SK-N-SH (cell line): ENCODE measurements at regions not wholly inside any gene's neighbourhood (a gene's known extent, or its start where the extent isn't known, plus 50 kb on each side); places are given as distances from the start of the nearest gene placed in this dataset.

ENCODE experiments used
- CTCF ChIA-PET: fragments of 300-600, 350-600 bp; formaldehyde crosslinking; extraction: SDS; loops from one replicate; lab custom pipeline; 2021; lab: Yijun Ruan, JAX
- POLR2A ChIA-PET: fragments of 350-600 bp; sonication (Branson Sonifier 250); formaldehyde crosslinking; extraction: SDS; loops from one replicate; lab custom pipeline; 2020; ENCODE audit warnings: antibody characterized with exemption, inconsistent platforms; lab: Yijun Ruan, JAX
- DNase-seq: peaks from one replicate; pipeline ENCODE4 v3.0.0; 2012
- H2AFZ ChIP-seq: fragments of 200-600 bp; sonication (generic); 2 replicates; pipeline ENCODE4 v1.8.1; 2016; ENCODE audit warnings: antibody characterized with exemption, mild to moderate bottlenecking, low read depth
- H3F3A ChIP-seq: fragments of 200-600 bp; sonication (generic); replicated peaks from 2 replicates; pipeline ENCODE3; 2016; ENCODE audit warnings: antibody characterized with exemption, mild to moderate bottlenecking; ENCODE audit not compliant: insufficient read depth
- H3K27ac ChIP-seq, 2 experiments: fragments of 200-500 bp in 1 of 2; fragments of 200-600 bp in 1 of 2; sonication (Bioruptor generic) in 1 of 2; sonication (generic), shearing (Covaris generic) in 1 of 2; 2 replicates each; pipeline versions ENCODE4 v1.5.1 to v1.6.1; 2014 to 2016; ENCODE audit warnings: low read depth in 2 of 2, inconsistent platforms in 1 of 2, low read length in 1 of 2, mild to moderate bottlenecking in 1 of 2, mixed read lengths in 1 of 2
- H3K27me3 ChIP-seq: fragments of 200-600 bp; sonication (generic), shearing (Covaris generic); 2 replicates; pipeline ENCODE4 v1.6.1; 2016; ENCODE audit warnings: mixed run types; ENCODE audit not compliant: insufficient read depth
- H3K36me3 ChIP-seq, 2 experiments: fragments of 200-500 bp in 1 of 2; fragments of 200-600 bp in 1 of 2; sonication (Bioruptor generic) in 1 of 2; sonication (generic) in 1 of 2; replicated peaks in 1 of 2; 2 replicates each; pipeline versions ENCODE3 to v1.5.1; 2014 to 2016; ENCODE audit warnings: low read length in 1 of 2, mild to moderate bottlenecking in 1 of 2; ENCODE audit not compliant: insufficient read depth in 2 of 2, control insufficient read depth in 1 of 2
- H3K4me1 ChIP-seq, 2 experiments: fragments of 200-500 bp in 1 of 2; fragments of 200-600 bp in 1 of 2; sonication (Bioruptor generic) in 1 of 2; sonication (generic), shearing (Covaris generic) in 1 of 2; 2 replicates each; pipeline versions ENCODE4 v1.5.1 to v1.6.1; 2014 to 2016; ENCODE audit warnings: low read depth in 1 of 2, low read length in 1 of 2, mixed run types in 1 of 2; ENCODE audit not compliant: insufficient read depth in 2 of 2, control insufficient read depth in 1 of 2
- H3K4me2 ChIP-seq: fragments of 200-600 bp; sonication (generic), shearing (Covaris generic); 2 replicates; pipeline ENCODE4 v1.6.1; 2017; ENCODE audit warnings: mixed run types
- H3K4me3 ChIP-seq, 2 experiments: fragments of 200-500 bp in 1 of 2; fragments of 200-600 bp in 1 of 2; sonication (Bioruptor generic) in 1 of 2; sonication (generic), shearing (Covaris generic) in 1 of 2; 2 replicates each; pipeline versions ENCODE4 v1.5.1 to v1.8.1; 2014 to 2016; ENCODE audit warnings: low read depth in 2 of 2, inconsistent platforms in 1 of 2, low read length in 1 of 2, mild to moderate bottlenecking in 1 of 2, mixed read lengths in 1 of 2, moderate library complexity in 1 of 2
- H3K79me2 ChIP-seq: fragments of 200-600 bp; sonication (generic); 2 replicates; pipeline ENCODE4 v1.8.1; 2017; ENCODE audit warnings: mild to moderate bottlenecking; ENCODE audit not compliant: insufficient read depth
- H3K9ac ChIP-seq: fragments of 200-600 bp; sonication (generic); 2 replicates; pipeline ENCODE4 v1.6.1; 2017; ENCODE audit warnings: mixed run types
- H3K9me2 ChIP-seq: fragments of 200-600 bp; sonication (generic); 2 replicates; pipeline ENCODE4 v1.6.1; 2017; ENCODE audit warnings: mixed run types
- H3K9me3 ChIP-seq: fragments of 200-600 bp; sonication (generic); 2 replicates; pipeline ENCODE4 v1.6.1; 2017; ENCODE audit warnings: mixed run types, mild to moderate bottlenecking, moderate library complexity
- H4K20me1 ChIP-seq: fragments of 200-600 bp; sonication (generic); 2 replicates; pipeline ENCODE4 v1.6.1; 2017; ENCODE audit warnings: mild to moderate bottlenecking, mixed run types; ENCODE audit not compliant: insufficient read depth
- ELF1 ChIP-seq: IDR thresholded peaks from 2 replicates; pipeline ENCODE4 v1.4.0; 2012
- EP300 ChIP-seq, 2 experiments: IDR thresholded peaks; 2 replicates each; pipeline versions ENCODE4 v1.4.0 to v1.6.1; 2012; ENCODE audit warnings: borderline replicate concordance in 1 of 2, low read depth in 1 of 2, low read length in 1 of 2
- EZH2phosphoT487 ChIP-seq: fragments of 200-600 bp; sonication (generic); IDR thresholded peaks from 2 replicates; pipeline ENCODE4 v1.6.1; 2017; ENCODE audit warnings: low read depth, mixed run types, mild to moderate bottlenecking, antibody characterized with exemption, moderate library complexity, borderline replicate concordance
- FOSL2 ChIP-seq: IDR thresholded peaks from 2 replicates; pipeline ENCODE4 v1.4.0; 2012; ENCODE audit warnings: low read depth, mild to moderate bottlenecking, moderate library complexity, borderline replicate concordance
- GABPA ChIP-seq: IDR thresholded peaks from 2 replicates; pipeline ENCODE4 v1.4.0; 2012; ENCODE audit warnings: low read depth, mild to moderate bottlenecking
- GATA2 ChIP-seq: sonication (generic); formaldehyde crosslinking; IDR thresholded peaks from 2 replicates; pipeline ENCODE4 v1.5.0; 2020; ENCODE audit warnings: mild to moderate bottlenecking, missing genetic modification reagents
- MEF2A ChIP-seq: IDR thresholded peaks from 2 replicates; pipeline ENCODE4 v1.4.0; 2012; ENCODE audit warnings: low read depth, borderline replicate concordance
- NFIC ChIP-seq: IDR thresholded peaks from 2 replicates; pipeline ENCODE4 v1.4.0; 2012; ENCODE audit warnings: borderline replicate concordance
- NRF1 ChIP-seq: IDR thresholded peaks from 2 replicates; pipeline ENCODE4 v1.6.1; 2012; ENCODE audit warnings: low read depth, mild to moderate bottlenecking, low read length
- POLR2AphosphoS5 ChIP-seq: IDR thresholded peaks from 2 replicates; pipeline ENCODE4 v1.6.1; 2012; ENCODE audit warnings: low read depth, low read length
- RCOR1 ChIP-seq: fragments of 150-350 bp; IDR thresholded peaks from 2 replicates; pipeline ENCODE4 v1.6.1; 2017; ENCODE audit warnings: antibody characterized with exemption, low read length
- RXRA ChIP-seq: IDR thresholded peaks from 2 replicates; pipeline ENCODE4 v1.4.0; 2012; ENCODE audit warnings: low read depth, mild to moderate bottlenecking, borderline replicate concordance
- SIN3A ChIP-seq: IDR thresholded peaks from 2 replicates; pipeline ENCODE4 v1.6.1; 2012; ENCODE audit warnings: low read depth, mild to moderate bottlenecking, low read length, moderate library complexity, borderline replicate concordance
- SMC3 ChIP-seq: IDR thresholded peaks from 2 replicates; pipeline ENCODE4 v1.6.1; 2012; ENCODE audit warnings: low read depth, low read length, improper control_type of control experiment
- TCF12 ChIP-seq: IDR thresholded peaks from 2 replicates; pipeline ENCODE4 v1.4.0; 2012
- TEAD4 ChIP-seq: IDR thresholded peaks from 2 replicates; pipeline ENCODE4 v1.4.0; 2012; ENCODE audit warnings: mild to moderate bottlenecking, borderline replicate concordance; ENCODE audit not compliant: insufficient read depth
- YY1 ChIP-seq: IDR thresholded peaks from 2 replicates; pipeline ENCODE4 v1.4.0; 2012; ENCODE audit warnings: low read depth, mild to moderate bottlenecking
- WGBS: methylation state at CpG from one replicate; pipeline ENCODE4 v1.1.6; 2017; ENCODE audit warnings: low lambda C conversion rate; 5-methylcytosine and 5-hydroxymethylcytosine counted together
- TF ChIP-seq, protein P1 (sequence below): IDR thresholded peaks from 2 replicates; pipeline ENCODE4 v1.4.0; 2012; ENCODE audit warnings: low read depth, borderline replicate concordance
- TF ChIP-seq, protein P2 (sequence below): IDR thresholded peaks from 2 replicates; pipeline ENCODE4 v1.4.0; 2012; ENCODE audit warnings: low read depth, borderline replicate concordance
- TF ChIP-seq, protein P3 (sequence below): fragments of 150-350 bp; IDR thresholded peaks from 2 replicates; pipeline ENCODE4 v1.6.1; 2016; ENCODE audit warnings: mild to moderate bottlenecking, low read depth, low read length
- TF ChIP-seq, protein P4 (sequence below): IDR thresholded peaks from 2 replicates; pipeline ENCODE4 v1.4.0; 2012; ENCODE audit warnings: low read depth
- TF ChIP-seq, protein P5 (sequence below): IDR thresholded peaks from 2 replicates; pipeline ENCODE4; 2012

DNA sequence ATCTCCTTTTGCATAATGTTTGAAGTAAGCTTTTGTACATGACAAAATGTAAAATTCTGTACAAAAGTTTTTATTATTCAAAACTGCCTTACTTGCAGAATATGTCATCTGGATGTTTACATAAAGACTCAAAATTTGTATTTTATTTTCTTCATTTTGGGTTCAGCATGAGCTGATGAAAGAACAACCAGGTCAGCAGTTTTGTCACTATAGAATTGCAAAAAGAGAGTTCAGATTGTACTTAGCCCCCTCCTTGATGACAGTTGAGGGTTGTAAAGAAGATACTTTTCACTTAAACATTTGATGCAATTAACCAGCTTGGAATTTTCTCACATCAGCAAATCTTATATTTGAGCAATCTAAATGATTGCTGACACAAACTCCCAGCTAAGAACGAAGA lies 669.3 kb downstream of the PLA2G4A start:
- ChIA-PET CTCF (interaction anchor here (0.7 kb wide), 1 partner anchor 11 kb away, joined by 3 read pairs; no protein-coding TSS in a partner anchor), POLR2A (no interaction called here)
- no peak overlapping the region for H2AFZ ChIP-seq
- no peak overlapping the region for H3K4me2 ChIP-seq
- H3F3A ChIP-seq, result no peaks in the 10 kb centered on the region
- H3K27me3 ChIP-seq, result no peaks in the 10 kb centered on the region
- no peak for DNase-seq
- no peaks in the 10 kb centered on the region for H3K36me3 ChIP-seq
- H4K20me1 ChIP-seq, result no peaks in the 10 kb centered on the region
- no peak overlapping the region for H3K4me3 ChIP-seq
- H3K9ac ChIP-seq, result no peak overlapping the region
- H3K27ac ChIP-seq, result no peak overlapping the region
- 86% methylated on average over 1 of the region's 1 CpG for WGBS
- H3K9me3 ChIP-seq, result no peaks in the 10 kb centered on the region
- no peaks in the 10 kb centered on the region for H3K4me1 ChIP-seq
- no peaks in the 10 kb centered on the region for H3K79me2 ChIP-seq
- no peaks in the 10 kb centered on the region for H3K9me2 ChIP-seq
- TF ChIP-seq GATA2 (CRISPR knock-in tag) (no peak), TEAD4 (no peak), EP300 (IDR thresholded peaks at IDR 0.05; ENCODE audit: borderline replicate concordance in 1 of 2, low read depth in 1 of 2, low read length in 1 of 2) (no peak), MEF2A (no peak), NRF1 (no peak), RCOR1 (no peak), TCF12 (no peak), FOSL2 (no peak), SIN3A (no peak), SMC3 (no peak), EZH2phosphoT487 (no peak), ELF1 (no peak), YY1 (no peak)
- TF ChIP-seq, protein P1, sequence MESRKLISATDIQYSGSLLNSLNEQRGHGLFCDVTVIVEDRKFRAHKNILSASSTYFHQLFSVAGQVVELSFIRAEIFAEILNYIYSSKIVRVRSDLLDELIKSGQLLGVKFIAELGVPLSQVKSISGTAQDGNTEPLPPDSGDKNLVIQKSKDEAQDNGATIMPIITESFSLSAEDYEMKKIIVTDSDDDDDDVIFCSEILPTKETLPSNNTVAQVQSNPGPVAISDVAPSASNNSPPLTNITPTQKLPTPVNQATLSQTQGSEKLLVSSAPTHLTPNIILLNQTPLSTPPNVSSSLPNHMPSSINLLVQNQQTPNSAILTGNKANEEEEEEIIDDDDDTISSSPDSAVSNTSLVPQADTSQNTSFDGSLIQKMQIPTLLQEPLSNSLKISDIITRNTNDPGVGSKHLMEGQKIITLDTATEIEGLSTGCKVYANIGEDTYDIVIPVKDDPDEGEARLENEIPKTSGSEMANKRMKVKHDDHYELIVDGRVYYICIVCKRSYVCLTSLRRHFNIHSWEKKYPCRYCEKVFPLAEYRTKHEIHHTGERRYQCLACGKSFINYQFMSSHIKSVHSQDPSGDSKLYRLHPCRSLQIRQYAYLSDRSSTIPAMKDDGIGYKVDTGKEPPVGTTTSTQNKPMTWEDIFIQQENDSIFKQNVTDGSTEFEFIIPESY, result no peak
- TF ChIP-seq, protein P2, sequence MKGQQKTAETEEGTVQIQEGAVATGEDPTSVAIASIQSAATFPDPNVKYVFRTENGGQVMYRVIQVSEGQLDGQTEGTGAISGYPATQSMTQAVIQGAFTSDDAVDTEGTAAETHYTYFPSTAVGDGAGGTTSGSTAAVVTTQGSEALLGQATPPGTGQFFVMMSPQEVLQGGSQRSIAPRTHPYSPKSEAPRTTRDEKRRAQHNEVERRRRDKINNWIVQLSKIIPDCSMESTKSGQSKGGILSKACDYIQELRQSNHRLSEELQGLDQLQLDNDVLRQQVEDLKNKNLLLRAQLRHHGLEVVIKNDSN, result no peak
- TF ChIP-seq, protein P3, sequence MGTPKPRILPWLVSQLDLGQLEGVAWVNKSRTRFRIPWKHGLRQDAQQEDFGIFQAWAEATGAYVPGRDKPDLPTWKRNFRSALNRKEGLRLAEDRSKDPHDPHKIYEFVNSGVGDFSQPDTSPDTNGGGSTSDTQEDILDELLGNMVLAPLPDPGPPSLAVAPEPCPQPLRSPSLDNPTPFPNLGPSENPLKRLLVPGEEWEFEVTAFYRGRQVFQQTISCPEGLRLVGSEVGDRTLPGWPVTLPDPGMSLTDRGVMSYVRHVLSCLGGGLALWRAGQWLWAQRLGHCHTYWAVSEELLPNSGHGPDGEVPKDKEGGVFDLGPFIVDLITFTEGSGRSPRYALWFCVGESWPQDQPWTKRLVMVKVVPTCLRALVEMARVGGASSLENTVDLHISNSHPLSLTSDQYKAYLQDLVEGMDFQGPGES, result no peak

DNA sequence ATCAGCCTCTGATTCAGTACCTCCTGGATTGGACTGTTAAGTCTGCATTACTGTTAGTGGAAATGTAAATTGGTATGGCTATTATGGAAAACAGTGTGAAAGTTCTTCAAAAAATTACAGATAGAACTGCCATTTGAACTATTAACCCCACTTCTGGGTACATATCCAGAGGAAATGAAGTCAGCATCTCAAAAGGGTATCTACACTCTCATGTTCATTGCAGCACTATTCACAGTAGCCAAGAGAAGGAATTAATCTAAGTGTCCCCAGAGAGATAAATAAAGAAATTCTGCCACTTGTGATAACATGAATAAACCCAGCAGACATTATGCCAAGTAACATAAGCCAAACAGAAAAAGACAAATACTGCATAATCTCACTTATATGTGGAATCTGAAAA lies 676.0 kb downstream of the PLA2G4A start:
- no peak overlapping the region for H3K4me3 ChIP-seq
- H4K20me1 ChIP-seq, result no peaks in the 10 kb centered on the region
- no peaks in the 10 kb centered on the region for H3K27me3 ChIP-seq
- no peaks in the 10 kb centered on the region for H3K9me2 ChIP-seq
- DNase-seq, result no peak
- POLR2A ChIA-PET, result no interaction called here
- no peak overlapping the region for H2AFZ ChIP-seq
- TF ChIP-seq YY1 (no peak), NFIC (no peak), RXRA (no peak), GABPA (no peak), POLR2AphosphoS5 (no peak)
- TF ChIP-seq, protein P4, sequence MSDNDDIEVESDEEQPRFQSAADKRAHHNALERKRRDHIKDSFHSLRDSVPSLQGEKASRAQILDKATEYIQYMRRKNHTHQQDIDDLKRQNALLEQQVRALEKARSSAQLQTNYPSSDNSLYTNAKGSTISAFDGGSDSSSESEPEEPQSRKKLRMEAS, result no peak
- TF ChIP-seq, protein P5, sequence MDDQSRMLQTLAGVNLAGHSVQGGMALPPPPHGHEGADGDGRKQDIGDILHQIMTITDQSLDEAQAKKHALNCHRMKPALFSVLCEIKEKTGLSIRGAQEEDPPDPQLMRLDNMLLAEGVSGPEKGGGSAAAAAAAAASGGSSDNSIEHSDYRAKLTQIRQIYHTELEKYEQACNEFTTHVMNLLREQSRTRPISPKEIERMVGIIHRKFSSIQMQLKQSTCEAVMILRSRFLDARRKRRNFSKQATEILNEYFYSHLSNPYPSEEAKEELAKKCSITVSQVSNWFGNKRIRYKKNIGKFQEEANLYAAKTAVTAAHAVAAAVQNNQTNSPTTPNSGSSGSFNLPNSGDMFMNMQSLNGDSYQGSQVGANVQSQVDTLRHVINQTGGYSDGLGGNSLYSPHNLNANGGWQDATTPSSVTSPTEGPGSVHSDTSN, result no peak
- TF ChIP-seq, all 33 proteins: peak for 0
- no peaks in the 10 kb centered on the region for H3K79me2 ChIP-seq
- no peak overlapping the region for H3K27ac ChIP-seq
- CTCF ChIA-PET, result no interaction called here
- H3F3A ChIP-seq, result no peaks in the 10 kb centered on the region
- H3K9me3 ChIP-seq, result no peaks in the 10 kb centered on the region
- no peaks in the 10 kb centered on the region for H3K4me1 ChIP-seq
- no peak overlapping the region for H3K4me2 ChIP-seq
- no peaks in the 10 kb centered on the region for H3K36me3 ChIP-seq
- H3K9ac ChIP-seq, result no peak overlapping the region
